SK-N-SH treated with all-trans-retinoic acid at 6 μM for 48 hours (cell line): ENCODE measurements at regions not wholly inside any gene's neighbourhood (a gene's known extent, or its start where the extent isn't known, plus 50 kb on each side); places are given as distances from the start of the nearest gene placed in this dataset.

ENCODE experiments used
- ARNTL ChIP-seq: fragments of 450-650 bp; formaldehyde crosslinking; IDR thresholded peaks from 2 replicates; pipeline ENCODE4 v1.5.0; 2020; ENCODE audit warnings: low read depth, mild to moderate bottlenecking, moderate library complexity, borderline replicate concordance
- CSRNP3 ChIP-seq: fragments of 250-450 bp; sonication (Bioruptor Pico); IDR thresholded peaks from 2 replicates; pipeline ENCODE4 v1.5.1; 2021; ENCODE audit warnings: mild to moderate bottlenecking, moderate library complexity
- SNAI2 ChIP-seq: fragments of 250-450 bp; sonication (Bioruptor Pico); IDR thresholded peaks from 2 replicates; pipeline ENCODE4 v1.5.0; 2020; ENCODE audit warnings: mild to moderate bottlenecking, moderate library complexity
- ZNF565 ChIP-seq: fragments of 450-650 bp; formaldehyde crosslinking; conservative IDR thresholded peaks from 2 replicates; pipeline ENCODE4 v1.5.0; 2020; ENCODE audit warnings: low read depth, mild to moderate bottlenecking, moderate library complexity
- ZNF70 ChIP-seq: fragments of 450-650 bp; formaldehyde crosslinking; IDR thresholded peaks from 2 replicates; pipeline ENCODE4 v1.5.0; 2020; ENCODE audit warnings: mild to moderate bottlenecking, moderate library complexity

GRCh38 chr7:50865450-50865849 lies 82.8 kb upstream of the GRB10 start:
- TF ChIP-seq SNAI2 (CRISPR knock-in tag) = no peak
- no peak for TF ChIP-seq ARNTL
- no peak for TF ChIP-seq ZNF565 (CRISPR knock-in tag)
- no peak for TF ChIP-seq ZNF70 (CRISPR knock-in tag)
- no peak for TF ChIP-seq CSRNP3
